ENCODE measurements at regions not wholly inside any gene's neighbourhood (a gene's known extent, or its start where the extent isn't known, plus 50 kb on each side); places are given as distances from the start of the nearest gene placed in this dataset.

DNA sequence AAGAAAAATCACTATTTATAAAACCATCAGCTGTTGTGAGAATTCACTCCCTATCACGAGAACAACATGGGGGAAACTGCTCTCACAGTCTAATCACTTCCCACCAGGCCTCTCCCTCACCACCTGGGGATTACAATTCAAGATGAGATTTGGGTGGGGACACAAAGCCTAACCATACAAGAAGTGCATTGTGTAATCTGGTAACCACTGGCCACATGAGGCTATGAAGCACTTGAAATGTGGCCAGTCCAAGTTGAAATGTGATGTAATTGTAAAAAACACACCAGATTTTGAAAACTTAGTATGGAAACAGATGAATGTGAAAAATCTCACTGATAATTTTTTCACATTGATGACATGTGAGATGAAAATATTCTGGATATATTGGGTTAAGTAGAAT, 293.8 kb downstream of the TTLL7 start:
- H3K27me3 ChIP-seq = no peaks in the 10 kb centered on the region
- ATAC-seq (no peak), DNase-seq (no peak)
- H3K36me3 ChIP-seq = no peaks in the 10 kb centered on the region
- no peaks in the 10 kb centered on the region for H3K9me3 ChIP-seq
- H3K4me3 ChIP-seq = no peak overlapping the region
- TF ChIP-seq, protein P1, sequence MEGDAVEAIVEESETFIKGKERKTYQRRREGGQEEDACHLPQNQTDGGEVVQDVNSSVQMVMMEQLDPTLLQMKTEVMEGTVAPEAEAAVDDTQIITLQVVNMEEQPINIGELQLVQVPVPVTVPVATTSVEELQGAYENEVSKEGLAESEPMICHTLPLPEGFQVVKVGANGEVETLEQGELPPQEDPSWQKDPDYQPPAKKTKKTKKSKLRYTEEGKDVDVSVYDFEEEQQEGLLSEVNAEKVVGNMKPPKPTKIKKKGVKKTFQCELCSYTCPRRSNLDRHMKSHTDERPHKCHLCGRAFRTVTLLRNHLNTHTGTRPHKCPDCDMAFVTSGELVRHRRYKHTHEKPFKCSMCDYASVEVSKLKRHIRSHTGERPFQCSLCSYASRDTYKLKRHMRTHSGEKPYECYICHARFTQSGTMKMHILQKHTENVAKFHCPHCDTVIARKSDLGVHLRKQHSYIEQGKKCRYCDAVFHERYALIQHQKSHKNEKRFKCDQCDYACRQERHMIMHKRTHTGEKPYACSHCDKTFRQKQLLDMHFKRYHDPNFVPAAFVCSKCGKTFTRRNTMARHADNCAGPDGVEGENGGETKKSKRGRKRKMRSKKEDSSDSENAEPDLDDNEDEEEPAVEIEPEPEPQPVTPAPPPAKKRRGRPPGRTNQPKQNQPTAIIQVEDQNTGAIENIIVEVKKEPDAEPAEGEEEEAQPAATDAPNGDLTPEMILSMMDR (IDR thresholded peaks at IDR 0.05) = no peak
- H3K4me1 ChIP-seq = no peaks in the 10 kb centered on the region
- no peak overlapping the region for H3K27ac ChIP-seq
- intact Hi-C loops (cut with DNase I) = no loop called here

DNA sequence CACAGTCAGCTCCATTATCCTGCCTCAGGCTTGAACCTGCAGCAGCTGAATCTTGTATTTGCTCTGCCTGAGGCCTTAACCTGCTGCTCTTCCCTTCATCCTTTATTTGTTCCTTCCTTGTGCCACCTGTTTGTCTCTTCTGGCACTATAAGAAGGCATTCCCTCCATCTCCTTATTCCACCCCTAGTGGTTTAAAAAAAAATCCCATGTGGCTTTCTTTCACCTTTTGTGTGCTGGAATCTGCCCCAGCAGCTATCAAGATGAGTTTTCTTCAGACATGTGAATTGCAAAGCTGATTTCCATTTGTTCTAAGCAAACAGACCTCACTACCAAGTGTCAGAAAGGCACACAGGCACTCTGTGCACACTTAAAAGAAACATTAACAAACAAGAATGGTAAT, 294.6 kb downstream of the TTLL7 start:
- H3K36me3 ChIP-seq = no peaks in the 10 kb centered on the region
- H3K27me3 ChIP-seq = no peaks in the 10 kb centered on the region
- ATAC-seq (no peak), DNase-seq (no peak)
- intact Hi-C loops (cut with DNase I) = no loop called here
- H3K4me1 ChIP-seq = no peaks in the 10 kb centered on the region
- TF ChIP-seq, protein P1 (IDR thresholded peaks at IDR 0.05) = no peak
- no peak overlapping the region for H3K27ac ChIP-seq
- H3K9me3 ChIP-seq = peaks cover 0 to 1% of the 10 kb centered on the region in 2 donors
- H3K4me3 ChIP-seq = no peak overlapping the region

GRCh38 chr1:83702356-83702755, 296.6 kb downstream of the TTLL7 start:
- H3K9me3 ChIP-seq = peaks cover 0 to 5% of the 10 kb centered on the region in 2 donors
- no peaks in the 10 kb centered on the region for H3K4me1 ChIP-seq
- no peaks in the 10 kb centered on the region for H3K27me3 ChIP-seq
- TF ChIP-seq, protein P1 (IDR thresholded peaks at IDR 0.05) = no peak
- H3K27ac ChIP-seq = no peak overlapping the region
- no peaks in the 10 kb centered on the region for H3K36me3 ChIP-seq
- intact Hi-C loops (cut with DNase I) = no loop called here
- DNase-seq = no peak
- H3K4me3 ChIP-seq = no peak overlapping the region
- no peak for ATAC-seq

GRCh38 chr1:83701355-83701754, 297.6 kb downstream of the TTLL7 start:
- no peak for ATAC-seq
- intact Hi-C loops (cut with DNase I) = no loop called here
- Histone ChIP-seq H3K4me1 (no peaks in the 10 kb centered on the region), H3K4me3 (no peak overlapping the region), H3K27me3 (no peaks in the 10 kb centered on the region), H3K36me3 (no peaks in the 10 kb centered on the region), H3K9me3 (peaks cover 0 to 5% of the 10 kb centered on the region in 2 donors), H3K27ac (no peak overlapping the region)
- no peak for DNase-seq
- TF ChIP-seq, protein P1 (IDR thresholded peaks at IDR 0.05) = no peak

- H3K27me3 ChIP-seq = no peaks in the 10 kb centered on the region
- no peak overlapping the region for H3K4me3 ChIP-seq
- no peaks in the 10 kb centered on the region for H3K36me3 ChIP-seq
- DNase-seq (no peak), ATAC-seq (no peak)
- intact Hi-C loops (cut with DNase I) = no loop called here
- no peak overlapping the region for H3K27ac ChIP-seq
- peaks cover 0 to 5% of the 10 kb centered on the region in 2 donors for H3K9me3 ChIP-seq
- H3K4me1 ChIP-seq = no peaks in the 10 kb centered on the region
- TF ChIP-seq, protein P1 (IDR thresholded peaks at IDR 0.05) = no peak
These were observed 300.3 kb downstream of the TTLL7 start for GRCh38 chr1:83698644-83699043.

Data from left lung (tissue), 4 donors.